HG03575 (cell line): ENCODE measurements at regions not wholly inside any gene's neighbourhood (a gene's known extent, or its start where the extent isn't known, plus 50 kb on each side); places are given as distances from the start of the nearest gene placed in this dataset.

ENCODE experiments used
- ATAC-seq: cut with Tn5 transposase; IDR thresholded peaks from one replicate; pipeline ENCODE4 v1.9.1; 2021; ENCODE audit not compliant: unreplicated experiment, insufficient number of reproducible peaks, low FRiP score; ENCODE audit errors: extremely low read depth

DNA sequence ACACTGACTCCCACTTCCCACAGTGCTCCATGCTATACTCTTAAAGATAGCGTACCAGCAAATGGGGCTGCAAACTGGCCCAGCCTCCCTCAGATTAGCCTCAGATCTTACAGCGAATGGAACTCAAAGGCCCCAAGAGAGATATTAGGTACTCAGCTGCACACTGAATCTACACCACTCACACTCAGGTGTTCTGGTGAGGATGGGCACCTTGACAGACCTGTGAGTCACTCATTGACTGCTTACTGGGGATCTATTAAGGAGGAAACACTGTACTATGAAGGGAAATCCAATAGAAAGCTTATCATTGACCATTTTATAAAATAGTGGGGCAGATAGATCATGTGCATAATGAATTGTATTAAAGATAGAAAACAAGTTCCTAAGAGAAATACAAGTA lies 164.3 kb upstream of the ATP1B1 start:
- ATAC-seq = no peak

DNA sequence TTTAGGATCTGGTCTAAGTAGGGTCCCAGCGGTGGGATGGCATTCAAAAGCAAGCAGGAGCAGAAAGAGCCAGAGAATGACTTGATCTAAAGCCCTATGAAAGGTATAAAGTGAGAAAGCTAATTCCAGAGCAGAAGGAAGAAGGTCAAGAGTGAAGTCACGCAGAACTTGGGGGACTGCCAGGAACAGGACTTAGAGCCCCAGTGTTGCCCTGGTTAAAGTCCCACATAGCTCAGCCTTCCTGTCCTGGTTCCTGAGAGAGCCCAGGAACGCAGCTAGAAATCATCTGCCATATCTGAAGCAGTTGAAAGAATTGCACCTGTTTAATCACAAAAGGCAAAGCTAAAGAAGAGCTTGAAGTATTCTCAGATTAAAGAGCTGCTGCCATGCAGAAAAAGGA lies 160.6 kb upstream of the ATP1B1 start:
- ATAC-seq = no peak

DNA sequence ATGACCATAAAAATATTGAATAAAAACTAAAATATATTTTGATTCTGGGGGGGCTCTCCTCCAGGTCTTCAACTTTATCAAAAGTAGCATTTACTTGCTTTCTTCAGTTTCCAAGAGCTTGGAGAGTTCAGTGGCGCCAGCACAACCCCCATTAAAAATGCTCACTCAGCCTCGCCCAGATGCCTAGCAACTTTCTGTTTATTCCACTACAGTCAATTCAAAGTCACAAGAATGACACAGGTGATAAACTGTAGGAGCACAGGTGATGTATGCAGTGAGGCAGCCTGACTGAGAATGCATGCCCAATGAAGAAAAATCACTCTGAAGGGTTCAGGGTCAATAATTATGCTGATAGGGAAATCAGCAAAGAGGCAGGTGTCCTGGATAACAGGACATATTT lies 159.4 kb upstream of the ATP1B1 start:
- no peak for ATAC-seq

DNA sequence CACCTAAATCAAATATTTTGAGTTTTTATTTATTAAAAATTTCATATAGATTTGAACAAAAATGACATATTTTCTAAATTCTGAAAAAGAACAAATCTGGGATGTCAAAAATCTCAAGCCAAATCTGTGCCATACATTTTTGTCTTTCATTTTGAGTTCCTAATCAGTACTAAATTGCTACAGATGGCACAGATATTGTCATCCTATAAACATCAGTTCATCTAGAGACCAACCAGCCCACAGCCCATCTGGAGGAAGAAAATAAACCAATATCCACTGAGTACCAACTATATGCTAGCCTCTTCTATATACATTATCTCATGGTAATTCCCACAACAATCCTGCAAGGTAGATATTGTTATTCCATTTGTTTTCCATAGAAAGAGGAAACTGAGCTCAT lies 156.8 kb upstream of the ATP1B1 start:
- no peak for ATAC-seq

DNA sequence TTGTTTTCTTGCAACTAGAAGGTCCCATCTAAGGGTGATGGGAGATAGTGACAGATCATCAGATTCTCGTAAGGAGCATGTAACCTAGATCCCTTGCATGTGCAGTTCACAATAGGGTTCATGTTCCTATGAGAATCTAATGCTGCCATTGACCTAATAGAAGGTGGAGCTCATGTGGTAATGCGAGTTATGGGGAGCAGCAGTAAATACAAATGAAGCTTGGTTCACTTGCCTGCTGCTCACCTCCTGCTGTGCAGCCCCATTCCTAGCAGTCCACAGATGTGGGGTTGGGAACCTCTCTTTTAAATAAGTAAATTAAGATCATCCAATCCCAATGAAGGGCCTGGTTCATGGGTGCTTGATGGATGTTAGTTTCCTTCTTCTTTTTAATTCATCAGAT lies 148.7 kb upstream of the ATP1B1 start:
- no peak for ATAC-seq

DNA sequence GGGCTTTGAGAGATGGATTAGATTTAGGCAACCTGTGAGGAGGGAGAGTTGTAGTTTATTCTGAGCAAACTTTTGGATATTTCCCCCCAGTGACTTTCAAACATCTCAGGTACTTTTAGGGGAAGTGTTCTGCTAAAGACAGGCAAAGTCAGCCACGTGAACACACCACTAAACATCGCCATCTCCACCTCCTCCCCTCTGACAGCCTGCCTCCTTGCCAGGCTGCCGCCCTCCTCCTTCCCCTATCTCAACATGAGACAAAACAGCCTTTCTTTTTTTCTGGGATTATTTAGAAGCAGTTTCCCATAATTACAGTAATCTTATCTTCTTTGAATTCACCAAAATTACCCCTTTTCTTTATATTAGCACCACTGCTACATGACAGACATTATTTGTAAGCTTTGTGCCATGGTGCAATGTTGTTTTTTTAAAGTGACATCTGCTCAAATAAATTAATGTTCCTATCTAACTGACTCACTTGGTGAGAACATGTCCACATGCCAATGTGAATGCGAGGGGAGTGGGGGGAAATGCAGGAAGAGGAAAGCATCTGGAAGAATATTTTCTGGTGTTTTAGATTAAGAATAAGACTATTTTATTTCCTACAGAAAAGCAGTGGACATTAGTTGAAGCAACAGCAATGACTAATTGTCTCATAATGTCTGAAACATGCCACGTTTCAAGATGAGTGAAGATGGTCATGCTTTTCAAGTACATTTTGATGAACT lies 147.8 kb upstream of the ATP1B1 start:
- no peak for ATAC-seq

DNA sequence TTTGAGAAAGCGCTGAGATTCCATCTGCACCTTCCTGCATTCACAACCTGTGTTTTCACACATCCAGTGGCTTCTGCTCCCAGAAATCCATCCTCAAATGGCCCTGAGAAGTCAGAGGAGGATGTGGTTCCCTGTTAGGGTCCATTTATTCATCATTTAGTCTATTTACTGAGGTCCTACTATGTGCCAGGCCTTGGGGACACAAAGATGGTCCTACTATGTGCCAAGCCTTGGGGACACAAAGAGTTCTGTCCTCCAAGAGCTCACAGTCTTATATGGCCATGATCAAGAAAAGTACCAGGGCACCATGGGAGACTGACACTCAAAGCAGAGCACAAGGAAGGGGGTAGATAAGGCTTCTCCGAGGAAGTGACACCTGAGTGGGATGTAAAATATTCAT lies 147.1 kb upstream of the ATP1B1 start:
- ATAC-seq = no peak

DNA sequence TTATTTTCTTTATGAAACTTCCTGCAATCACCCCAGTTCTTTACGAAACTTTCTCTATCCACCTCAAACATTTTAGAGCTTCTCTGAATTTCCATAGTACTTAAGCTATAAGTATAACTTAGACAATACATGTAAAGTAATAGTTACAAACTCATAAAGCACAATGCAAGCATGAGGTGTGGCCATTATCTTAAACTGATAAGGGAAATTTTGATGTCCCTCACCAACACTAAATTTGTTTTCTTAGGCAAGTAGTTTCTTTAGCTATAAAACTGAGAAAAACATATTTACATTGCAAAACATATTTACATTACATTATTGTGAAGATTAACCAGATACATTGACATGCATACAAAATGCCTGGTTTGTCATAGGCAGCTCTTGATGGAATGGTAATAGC lies 146.4 kb upstream of the ATP1B1 start:
- ATAC-seq = no peak

DNA sequence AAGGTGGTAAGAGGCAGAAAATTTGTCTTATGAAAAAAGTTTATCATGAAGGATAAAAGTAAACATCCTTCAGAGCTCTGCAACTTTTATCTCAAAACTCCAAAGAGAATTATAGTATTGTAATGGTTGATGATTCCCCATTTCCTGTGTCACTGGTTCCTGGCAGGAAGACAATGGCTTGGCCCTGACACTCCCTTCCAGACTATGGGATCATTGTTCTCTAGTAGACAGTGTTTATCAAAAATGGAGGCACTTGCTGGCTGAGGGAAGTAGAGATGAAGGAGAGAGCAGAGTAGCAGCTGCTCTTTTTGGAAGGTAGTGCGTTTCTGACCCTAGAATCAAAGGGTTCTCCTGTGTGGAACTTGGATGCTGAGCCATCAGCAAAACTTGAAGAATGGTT lies 145.9 kb upstream of the ATP1B1 start:
- no peak for ATAC-seq

DNA sequence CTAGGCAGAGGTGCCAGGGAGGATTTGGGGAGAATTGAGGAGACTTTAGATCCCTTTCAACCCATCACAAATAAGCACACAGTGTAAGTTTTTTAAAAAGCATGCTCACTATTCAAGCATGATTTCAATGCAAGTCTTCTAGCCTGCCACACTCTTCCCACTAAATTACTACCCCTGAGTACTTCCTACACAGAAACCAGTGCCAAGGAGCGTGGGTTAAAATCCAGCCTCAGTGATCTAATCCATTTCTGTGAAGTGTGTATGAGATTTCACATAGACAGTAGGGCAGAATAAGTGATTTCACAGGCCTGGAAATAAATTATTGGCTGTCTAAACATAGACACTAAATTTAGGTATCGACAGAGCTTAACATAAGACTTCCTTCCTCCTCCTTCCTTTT lies 142.9 kb upstream of the ATP1B1 start:
- ATAC-seq = no peak

DNA sequence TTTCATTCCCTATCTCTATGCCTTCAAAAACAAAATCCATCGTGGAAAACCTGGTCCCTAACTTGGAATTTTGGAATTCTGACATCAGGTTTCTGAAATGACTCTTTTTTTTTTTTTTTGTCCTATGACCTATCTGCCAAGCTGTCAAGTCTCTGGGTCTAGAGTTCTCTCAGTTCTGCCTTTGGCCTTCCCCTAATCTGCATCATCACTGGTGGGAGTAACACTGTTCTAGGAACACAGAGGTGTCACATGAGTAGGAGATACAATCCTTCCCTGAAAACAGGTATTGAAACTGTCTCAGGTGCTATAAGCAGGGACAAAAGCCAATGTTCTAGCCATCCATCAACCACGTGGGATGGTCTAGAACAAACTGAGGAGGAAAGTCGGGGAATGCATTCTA lies 142.0 kb upstream of the ATP1B1 start:
- no peak for ATAC-seq

DNA sequence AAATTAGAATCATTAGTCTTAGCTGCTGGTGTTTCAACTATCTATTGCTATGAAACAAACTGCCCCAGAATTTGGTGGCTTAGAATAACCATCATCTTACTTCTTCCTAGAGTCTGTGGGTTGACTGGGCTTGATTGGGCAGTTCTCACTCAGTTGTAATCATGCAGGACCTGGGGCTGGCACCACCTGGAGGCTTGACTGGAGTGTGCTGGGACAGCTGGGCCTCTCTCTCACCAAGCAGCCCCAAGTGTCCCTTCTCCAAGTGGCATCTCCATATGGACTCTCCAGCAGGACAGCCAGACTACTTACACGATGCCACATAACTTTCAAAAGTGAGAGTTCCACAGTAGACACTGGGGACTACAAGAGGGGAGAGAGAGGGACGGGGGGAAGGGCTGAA lies 140.3 kb upstream of the ATP1B1 start:
- ATAC-seq = no peak

DNA sequence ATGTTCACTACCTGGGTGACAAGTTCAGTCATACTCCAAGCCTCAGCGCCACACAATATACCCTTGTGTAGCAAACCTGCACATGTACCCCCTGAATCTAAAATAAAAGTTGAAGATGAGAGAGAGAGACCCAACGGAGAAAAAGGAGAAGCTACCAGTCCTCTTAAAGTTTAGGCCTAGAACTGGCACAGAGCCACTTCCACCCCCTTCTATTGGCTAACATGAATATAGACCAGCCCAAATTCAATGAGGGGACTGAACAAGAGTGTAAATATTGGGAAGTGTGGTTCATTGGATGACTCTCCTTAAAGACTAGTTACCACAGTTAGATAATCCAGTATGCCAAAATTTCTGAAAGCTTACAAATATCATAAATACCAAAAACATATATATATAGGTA lies 139.9 kb upstream of the ATP1B1 start:
- no peak for ATAC-seq

DNA sequence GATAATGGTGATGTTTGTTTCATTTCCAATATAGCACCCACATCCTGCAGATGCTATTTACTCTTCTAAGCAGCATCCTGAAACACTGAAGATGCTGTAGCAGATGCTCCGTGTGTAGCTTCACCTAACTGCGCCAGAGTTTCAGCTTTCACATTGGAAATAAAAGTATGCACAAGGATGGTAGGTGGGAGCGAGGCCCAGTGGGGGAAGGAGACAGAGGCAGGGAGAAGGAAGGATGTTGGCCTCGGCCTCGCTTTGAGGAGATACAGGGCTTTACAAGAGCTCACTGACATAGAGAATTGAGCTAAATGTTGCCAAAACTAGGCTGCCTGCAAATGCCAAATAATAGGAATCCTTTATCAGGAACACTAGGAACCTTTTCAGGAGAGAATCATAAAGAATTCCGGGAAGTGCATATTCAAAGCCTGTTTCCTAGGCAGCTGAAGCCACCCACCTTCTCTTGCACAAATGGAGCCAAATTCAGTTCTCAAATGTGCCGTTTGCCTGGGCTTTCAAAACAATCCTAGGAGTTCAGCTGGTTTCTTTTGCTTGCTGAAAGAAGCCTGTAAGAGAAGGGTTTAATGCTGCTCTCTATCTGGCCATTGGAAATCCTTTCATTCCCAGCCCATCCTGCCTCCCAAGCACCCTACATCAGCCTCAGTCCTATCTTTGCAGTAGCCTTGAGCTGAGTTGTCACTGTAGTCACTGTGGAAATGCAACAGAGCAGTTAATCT lies 135.4 kb upstream of the ATP1B1 start:
- ATAC-seq = no peak

DNA sequence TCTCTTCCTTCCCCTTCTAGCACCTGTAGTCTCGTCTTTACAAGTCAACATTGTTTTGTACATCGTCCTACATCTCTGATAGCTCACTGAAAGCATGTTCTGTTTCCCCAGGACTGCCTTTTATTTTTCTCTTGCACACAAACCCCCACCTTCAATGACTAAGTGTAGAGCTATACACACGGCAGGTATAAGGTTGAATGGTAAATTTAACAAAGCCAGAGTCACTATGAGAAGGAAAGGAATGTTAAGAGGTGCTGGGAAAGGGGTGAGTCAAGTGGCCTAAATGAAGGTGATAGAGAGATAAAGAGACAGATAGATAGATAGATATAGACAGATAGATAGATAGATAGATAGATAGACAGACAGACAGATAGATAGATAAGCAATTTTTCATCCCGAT lies 134.3 kb upstream of the ATP1B1 start:
- no peak for ATAC-seq

DNA sequence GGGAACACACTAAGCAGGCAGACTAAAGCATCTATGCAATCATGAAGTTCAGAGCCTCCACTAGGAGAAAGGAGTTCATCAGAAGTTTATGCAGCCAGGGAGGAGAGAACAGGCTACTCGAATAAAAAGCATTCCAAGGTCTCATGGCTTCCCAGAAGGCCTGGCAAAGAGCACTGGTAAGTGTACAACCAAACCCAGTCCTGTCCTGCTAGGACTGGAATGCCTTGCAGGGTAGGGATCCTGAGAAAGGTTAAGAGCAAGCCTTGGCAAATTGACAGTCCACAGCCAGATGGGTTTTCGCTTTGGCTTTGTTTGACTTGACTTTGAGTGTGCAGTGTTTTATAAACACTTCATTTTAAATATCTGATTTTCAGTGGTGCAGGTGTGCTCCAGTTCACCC lies 133.6 kb upstream of the ATP1B1 start:
- ATAC-seq = no peak

DNA sequence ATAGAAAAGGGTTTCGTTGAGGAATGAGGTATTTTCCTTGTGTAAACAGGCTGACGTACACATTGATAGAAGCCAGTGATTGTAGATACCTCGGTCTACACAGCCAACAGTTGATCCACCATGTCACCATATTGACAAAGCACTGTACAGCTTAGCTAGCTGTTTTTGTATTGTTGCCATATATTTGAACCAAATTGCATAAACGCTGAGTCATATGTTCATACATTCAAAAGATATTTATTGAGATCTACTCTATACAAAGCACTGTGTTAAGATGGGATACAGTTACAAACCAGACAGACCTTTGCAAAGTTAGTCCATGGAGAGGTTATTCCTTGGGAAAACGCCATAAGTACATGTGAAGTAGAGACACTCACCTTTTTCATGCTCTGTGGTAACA lies 132.4 kb upstream of the ATP1B1 start:
- no peak for ATAC-seq

DNA sequence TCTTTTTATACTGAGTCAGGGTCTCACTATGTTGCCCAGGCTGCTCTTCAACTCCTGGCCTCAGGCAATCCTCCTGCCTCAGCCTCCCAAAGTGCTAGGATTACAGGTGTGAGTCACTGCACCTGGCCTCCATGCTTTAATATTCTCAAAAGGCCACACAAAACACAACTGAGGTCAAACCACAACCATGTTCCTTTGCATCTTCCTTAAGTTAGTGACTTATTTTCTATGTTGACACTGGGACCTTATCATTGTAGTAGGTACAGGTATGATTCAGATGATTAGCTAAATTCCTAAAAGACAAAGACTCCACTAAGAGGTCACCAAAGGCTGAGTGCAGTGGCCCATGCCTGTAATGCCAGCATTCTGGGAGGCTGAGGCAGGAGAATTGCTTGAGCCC lies 131.9 kb upstream of the ATP1B1 start:
- no peak for ATAC-seq

DNA sequence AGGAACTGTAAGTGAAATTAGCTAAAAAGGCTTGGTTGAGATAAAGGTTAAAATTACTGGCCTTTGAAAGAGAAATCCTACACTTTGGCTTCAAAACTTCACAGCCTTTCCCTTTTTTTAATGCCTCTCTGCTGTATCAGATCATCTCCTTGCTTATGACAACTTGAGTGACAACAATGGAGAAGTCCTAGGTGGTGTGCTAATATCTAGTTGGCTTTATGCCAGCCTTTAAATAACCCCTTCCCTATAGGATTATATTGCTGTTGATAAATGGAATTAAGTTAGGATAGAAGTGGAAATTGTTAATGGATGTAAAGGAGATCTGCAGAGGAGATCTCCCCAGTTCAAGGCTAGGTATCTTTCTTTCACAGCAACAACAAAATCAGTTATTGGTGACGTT lies 130.2 kb upstream of the ATP1B1 start:
- ATAC-seq = no peak

DNA sequence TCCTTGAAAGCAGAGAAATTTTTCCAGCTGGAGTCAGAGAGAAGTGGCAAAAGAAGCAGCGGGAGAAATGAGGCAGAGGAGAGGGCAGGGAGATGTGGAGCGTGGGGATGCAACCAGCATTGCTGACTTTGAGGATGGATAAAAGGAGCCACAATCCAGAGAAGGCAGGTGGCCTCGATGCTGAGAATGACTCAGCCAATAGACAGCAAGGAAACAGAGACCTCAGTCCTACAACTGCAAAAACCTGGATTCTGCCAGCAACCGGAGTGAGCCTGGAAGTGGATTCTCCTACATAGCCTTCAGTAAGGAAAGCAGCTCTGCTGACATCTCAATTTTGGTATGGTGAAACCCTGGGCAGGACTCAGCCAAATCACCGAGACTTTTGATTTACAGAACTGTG lies 128.9 kb upstream of the ATP1B1 start:
- ATAC-seq = no peak

DNA sequence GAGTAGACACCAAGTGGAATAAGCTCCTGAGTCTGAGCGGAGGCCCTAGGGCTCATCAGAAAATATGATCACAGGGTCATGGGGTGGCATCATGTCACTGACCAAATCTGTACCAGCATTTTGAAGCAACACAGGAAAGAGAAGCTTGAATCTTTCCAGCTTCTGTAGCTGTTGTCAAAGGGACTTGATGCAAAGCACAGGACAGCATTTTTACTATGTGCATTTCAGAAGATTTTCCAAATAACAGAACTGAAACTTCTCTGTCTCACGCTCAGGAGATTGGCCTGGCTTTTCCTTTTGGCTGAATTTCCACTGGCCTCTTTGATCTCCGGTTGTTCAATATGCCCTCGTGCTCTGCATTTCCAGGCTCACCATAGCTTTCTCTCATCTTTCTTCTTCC lies 127.2 kb upstream of the ATP1B1 start:
- no peak for ATAC-seq
